Spleen (tissue), 11 donors: ENCODE measurements at regions not wholly inside any gene's neighbourhood (a gene's known extent, or its start where the extent isn't known, plus 50 kb on each side); places are given as distances from the start of the nearest gene placed in this dataset.

Experiments used
- DNase-seq: peaks from one replicate; pipeline ENCODE4 v3.0.0-alpha.2; 2020
- H3K27ac ChIP-seq, 8 donors: fragments of 200-600 bp; sonication (generic) in 7 of 8; 1 replicate in 4 of 8; 2 replicates in 4 of 8; pipeline versions ENCODE4 v1.5.0 to v1.8.0; 2016 to 2021; ENCODE audit warnings: inconsistent platforms in 4 of 8, mild to moderate bottlenecking in 4 of 8, moderate library complexity in 1 of 8
- H3K27me3 ChIP-seq, 7 donors: fragments of 200-600 bp; sonication (generic) in 6 of 7; replicated peaks in 1 of 7; 1 replicate in 4 of 7; 2 replicates in 3 of 7; pipeline versions ENCODE4 v1.5.0 to v1.8.0; 2016 to 2021; ENCODE audit warnings: inconsistent platforms in 3 of 7, mild to moderate bottlenecking in 1 of 7
- H3K36me3 ChIP-seq, 6 donors: fragments of 200-600 bp; sonication (generic) in 5 of 6; 1 replicate in 4 of 6; 2 replicates in 2 of 6; pipeline versions ENCODE4 v1.5.0 to v1.8.0; 2016 to 2021; ENCODE audit warnings: inconsistent platforms in 2 of 6
- H3K4me1 ChIP-seq, 6 donors: fragments of 200-600 bp; sonication (generic) in 5 of 6; 1 replicate in 3 of 6; 2 replicates in 3 of 6; pipeline versions ENCODE4 v1.5.0 to v1.8.0; 2016 to 2021; ENCODE audit warnings: inconsistent platforms in 3 of 6
- H3K4me3 ChIP-seq, 8 donors: fragments of 200-600 bp; sonication (generic) in 7 of 8; 1 replicate in 4 of 8; 2 replicates in 4 of 8; pipeline versions ENCODE4 v1.5.0 to v1.8.0; 2016 to 2021; ENCODE audit warnings: inconsistent platforms in 4 of 8, mild to moderate bottlenecking in 4 of 8, moderate library complexity in 2 of 8
- H3K9me3 ChIP-seq, 8 donors: fragments of 200-600 bp; sonication (generic) in 7 of 8; 1 replicate in 4 of 8; 2 replicates in 4 of 8; pipeline versions ENCODE4 v1.5.0 to v1.8.0; 2016 to 2021; ENCODE audit warnings: inconsistent platforms in 4 of 8
- POLR2A ChIP-seq, 3 donors: fragments of 450-650 bp; IDR thresholded peaks; one replicate each; pipeline ENCODE4 v1.5.1; 2017; ENCODE audit warnings: antibody characterized with exemption in 3 of 3, mild to moderate bottlenecking in 1 of 3
- POLR2AphosphoS5 ChIP-seq, 3 donors: sonication (generic); formaldehyde crosslinking; IDR thresholded peaks; one replicate each; pipeline ENCODE4 v1.5.1; 2017; ENCODE audit warnings: antibody characterized with exemption in 3 of 3
- WGBS, 5 donors: extraction: QIAGEN DNeasy Blood & Tissue Kit in 3 of 5; methylation state at CpG; one replicate each; pipeline versions ENCODE4 v1.1.5 to v1.1.7; 2013 to 2018; 5-methylcytosine and 5-hydroxymethylcytosine counted together
- intact Hi-C: fragments of 100-400 bp; cut with DNase I; formaldehyde crosslinking; loops from one replicate; pipeline ENCODE4 v1.15.0; 2023; ENCODE audit warnings: low total_unique reads
- TF ChIP-seq, protein P1 (sequence below), 11 experiments: fragments of 200-600 bp in 7 of 11; fragments of 450-650 bp in 4 of 11; sonication (generic) in 4 of 11; IDR thresholded peaks in 8 of 11; conservative IDR thresholded peaks in 3 of 11; 1 replicate in 7 of 11; 2 replicates in 4 of 11; pipeline versions ENCODE4 v1.4.0 to v1.8.0; 2016 to 2021; ENCODE audit warnings: antibody characterized with exemption in 11 of 11, inconsistent platforms in 4 of 11, mild to moderate bottlenecking in 1 of 11
- donor health status: healthy with polysubstance abuse.
- donor health status: DM: no; HTN: no; CAD: no; lungs with moderate emphysema.
- donor health status: DM: no; HTN: no; CAD: no.
- donor health status: Bipolar disorder and iron deficiency.
- donor health status: healthy.
- donor health status: DM: no; HTN: no; CAD: no.
- donor health status: DM: yes; HTN: yes; CAD: no.

GRCh38 chr1:60402216-60402615 lies 328.6 kb upstream of the C1orf87 start:
- H3K9me3 ChIP-seq: no peaks in the 10 kb centered on the region
- H3K27me3 ChIP-seq: no peaks in the 10 kb centered on the region
- H3K27ac ChIP-seq: no peak overlapping the region
- no peaks in the 10 kb centered on the region for H3K4me1 ChIP-seq
- DNase-seq: no peak
- TF ChIP-seq POLR2AphosphoS5 (IDR thresholded peaks at IDR 0.05) (no peak), POLR2A (IDR thresholded peaks at IDR 0.05) (no peak)
- TF ChIP-seq, protein P1, sequence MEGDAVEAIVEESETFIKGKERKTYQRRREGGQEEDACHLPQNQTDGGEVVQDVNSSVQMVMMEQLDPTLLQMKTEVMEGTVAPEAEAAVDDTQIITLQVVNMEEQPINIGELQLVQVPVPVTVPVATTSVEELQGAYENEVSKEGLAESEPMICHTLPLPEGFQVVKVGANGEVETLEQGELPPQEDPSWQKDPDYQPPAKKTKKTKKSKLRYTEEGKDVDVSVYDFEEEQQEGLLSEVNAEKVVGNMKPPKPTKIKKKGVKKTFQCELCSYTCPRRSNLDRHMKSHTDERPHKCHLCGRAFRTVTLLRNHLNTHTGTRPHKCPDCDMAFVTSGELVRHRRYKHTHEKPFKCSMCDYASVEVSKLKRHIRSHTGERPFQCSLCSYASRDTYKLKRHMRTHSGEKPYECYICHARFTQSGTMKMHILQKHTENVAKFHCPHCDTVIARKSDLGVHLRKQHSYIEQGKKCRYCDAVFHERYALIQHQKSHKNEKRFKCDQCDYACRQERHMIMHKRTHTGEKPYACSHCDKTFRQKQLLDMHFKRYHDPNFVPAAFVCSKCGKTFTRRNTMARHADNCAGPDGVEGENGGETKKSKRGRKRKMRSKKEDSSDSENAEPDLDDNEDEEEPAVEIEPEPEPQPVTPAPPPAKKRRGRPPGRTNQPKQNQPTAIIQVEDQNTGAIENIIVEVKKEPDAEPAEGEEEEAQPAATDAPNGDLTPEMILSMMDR (IDR thresholded peaks at IDR 0.05 in 8 of 11, conservative IDR thresholded peaks at IDR 0.05 in 3 of 11): no peak
- no peak overlapping the region for H3K4me3 ChIP-seq
- intact Hi-C loops: no loop called here
- H3K36me3 ChIP-seq: no peaks in the 10 kb centered on the region
- 85 to 98% (median 95%) methylated on average over 3 of the region's 3 CpGs for WGBS, 5 donors

GRCh38 chr1:60394436-60394835 lies 320.9 kb upstream of the C1orf87 start:
- WGBS, 5 donors: 39 to 49% (median 47%) methylated on average over 3 of the region's 3 CpGs
- Histone ChIP-seq H3K9me3 (no peaks in the 10 kb centered on the region), H3K27me3 (no peaks in the 10 kb centered on the region), H3K27ac (no peak overlapping the region), H3K4me1 (no peaks in the 10 kb centered on the region), H3K4me3 (no peak overlapping the region), H3K36me3 (no peaks in the 10 kb centered on the region)
- no peak for DNase-seq
- TF ChIP-seq POLR2AphosphoS5 (IDR thresholded peaks at IDR 0.05): no peak
- no peak for TF ChIP-seq POLR2A (IDR thresholded peaks at IDR 0.05)
- TF ChIP-seq, protein P1 (IDR thresholded peaks at IDR 0.05 in 8 of 11, conservative IDR thresholded peaks at IDR 0.05 in 3 of 11): no peak
- intact Hi-C loops: no loop called here

DNA sequence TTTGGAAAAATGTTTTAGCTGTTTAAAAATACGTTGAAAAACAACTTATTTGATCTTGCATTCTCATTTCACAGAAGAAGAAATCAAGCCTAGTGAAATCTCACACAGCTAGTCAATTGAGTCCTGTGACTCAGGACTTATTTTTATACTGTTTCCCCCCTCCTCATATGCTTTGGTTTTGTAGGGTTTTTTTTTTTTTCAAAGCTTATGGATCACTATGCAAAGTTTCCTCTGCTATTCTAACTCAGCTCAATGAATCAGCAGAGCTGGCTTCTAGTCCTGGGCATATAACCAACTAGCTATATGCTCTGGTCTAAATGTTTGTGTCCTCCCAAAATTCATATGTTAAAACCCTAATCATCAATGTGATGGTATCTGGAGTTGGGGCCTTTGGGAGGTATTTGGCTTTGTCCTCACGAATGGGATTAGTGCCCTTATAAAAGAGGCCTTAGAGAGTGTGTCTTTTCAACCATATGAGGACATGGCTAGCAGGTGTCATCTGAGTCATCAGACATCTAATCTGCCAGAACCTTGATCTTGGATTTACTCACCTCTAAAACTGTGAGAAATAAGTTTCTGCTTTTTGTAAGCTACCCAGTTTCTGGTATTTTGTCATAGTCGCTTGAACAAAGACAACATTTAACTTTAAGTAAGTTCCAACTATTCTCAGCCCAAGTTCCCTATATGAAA lies 317.2 kb upstream of the C1orf87 start:
- no peak for DNase-seq
- H3K36me3 ChIP-seq: no peaks in the 10 kb centered on the region
- TF ChIP-seq POLR2AphosphoS5 (IDR thresholded peaks at IDR 0.05): no peak
- no peak for TF ChIP-seq POLR2A (IDR thresholded peaks at IDR 0.05)
- TF ChIP-seq, protein P1 (IDR thresholded peaks at IDR 0.05 in 8 of 11, conservative IDR thresholded peaks at IDR 0.05 in 3 of 11): no peak
- no peaks in the 10 kb centered on the region for H3K27me3 ChIP-seq
- no peaks in the 10 kb centered on the region for H3K9me3 ChIP-seq
- intact Hi-C loops: no loop called here
- H3K27ac ChIP-seq: no peak overlapping the region
- no peak overlapping the region for H3K4me3 ChIP-seq
- peaks cover 0 to 4% (median 0%) of the 10 kb centered on the region in 6 donors for H3K4me1 ChIP-seq
- WGBS, 5 donors: 75 to 85% (median 78%) methylated on average over 3 of the region's 3 CpGs

GRCh38 chr1:60388092-60388987 lies 314.8 kb upstream of the C1orf87 start:
- no peak overlapping the region for H3K4me3 ChIP-seq
- peaks cover 0 to 4% (median 0%) of the 10 kb centered on the region in 6 donors for H3K4me1 ChIP-seq
- WGBS, 5 donors: 62 to 79% (median 71%) methylated on average over 4 to 7 of the region's 7 CpGs
- H3K27me3 ChIP-seq: no peaks in the 10 kb centered on the region
- intact Hi-C loops: no loop called here
- no peak for DNase-seq
- H3K9me3 ChIP-seq: peaks cover 0 to 7% (median 0%) of the 10 kb centered on the region in 8 donors
- TF ChIP-seq POLR2AphosphoS5 (IDR thresholded peaks at IDR 0.05) (no peak), POLR2A (IDR thresholded peaks at IDR 0.05) (no peak)
- TF ChIP-seq, protein P1 (IDR thresholded peaks at IDR 0.05 in 8 of 11, conservative IDR thresholded peaks at IDR 0.05 in 3 of 11): no peak
- H3K36me3 ChIP-seq: no peaks in the 10 kb centered on the region
- no peak overlapping the region for H3K27ac ChIP-seq
